Frontal cortex (tissue), 3 donors: ENCODE measurements at regions not wholly inside any gene's neighbourhood (a gene's known extent, or its start where the extent isn't known, plus 50 kb on each side); places are given as distances from the start of the nearest gene placed in this dataset.

Experiments
- DNase-seq, 2 donors: peaks; one replicate each; pipeline ENCODE4 v3.0.0; 2012; ENCODE audit warnings: low spot score in 2 of 2
- FAIRE-seq: peaks from 2 replicates; lab custom pipeline; 2012; peaks lifted over from hg19 to GRCh38; lab: Jason Lieb, UNC
- donor health status: control.
- donor health status: control.
- donor health status: control.

DNA sequence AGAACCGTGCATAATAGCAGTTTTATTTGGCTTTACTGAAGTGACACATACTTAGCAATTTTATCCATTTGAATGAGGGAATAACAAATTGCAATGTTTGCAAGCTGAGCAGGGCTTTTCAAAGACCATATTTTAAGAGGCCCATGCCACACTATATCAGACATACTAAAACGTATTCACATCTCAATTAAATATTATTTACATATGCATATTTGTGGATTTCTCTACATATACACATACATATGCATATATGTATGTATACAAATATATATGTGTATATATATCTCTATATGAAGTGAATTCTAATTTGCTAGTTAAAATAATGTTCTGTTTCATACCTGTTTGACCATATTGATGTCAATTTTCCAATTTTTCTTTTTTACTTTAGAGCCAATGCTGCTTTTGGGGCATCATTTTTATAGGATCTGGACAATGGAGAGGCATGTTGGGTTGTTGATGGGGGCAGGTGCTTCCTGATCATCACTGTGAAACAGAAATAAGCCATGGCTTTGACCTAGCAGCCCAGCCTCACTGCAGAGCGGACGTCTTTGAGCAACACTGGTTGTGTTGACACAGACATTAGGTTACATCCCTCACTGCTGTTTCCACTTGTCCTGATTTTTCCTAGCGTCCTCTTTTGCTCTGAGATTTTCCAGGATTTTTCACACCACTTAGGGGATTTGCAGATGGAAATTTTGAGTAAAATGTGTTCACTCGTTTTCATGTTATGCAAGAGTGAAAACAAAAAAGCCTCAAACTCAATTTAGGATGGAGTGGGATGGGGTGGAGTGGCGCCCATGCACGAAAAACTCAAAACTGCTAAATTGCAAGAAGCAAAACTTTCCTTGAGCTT, 56.9 kb downstream of the RDH14 start:
- FAIRE-seq = no peak
- no peak for DNase-seq

DNA sequence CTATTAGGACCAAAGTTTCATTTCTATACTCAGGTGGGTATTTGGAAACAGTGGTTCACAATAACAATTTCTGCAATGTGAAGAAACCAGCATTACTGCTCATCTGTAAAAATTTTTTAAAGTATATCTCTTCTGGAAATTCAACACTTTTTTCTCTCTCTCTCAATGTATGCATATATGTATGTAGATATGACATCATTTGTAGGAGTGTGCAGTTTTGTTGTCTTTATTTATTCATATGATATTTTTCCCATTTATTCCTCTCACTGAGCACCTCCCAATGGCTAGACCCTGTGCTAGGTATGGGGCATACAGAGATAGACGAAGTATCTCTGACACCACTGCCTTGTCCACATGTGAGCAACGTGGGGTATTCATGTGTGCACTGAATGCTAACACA, 58.3 kb downstream of the RDH14 start:
- no peak for FAIRE-seq

DNA sequence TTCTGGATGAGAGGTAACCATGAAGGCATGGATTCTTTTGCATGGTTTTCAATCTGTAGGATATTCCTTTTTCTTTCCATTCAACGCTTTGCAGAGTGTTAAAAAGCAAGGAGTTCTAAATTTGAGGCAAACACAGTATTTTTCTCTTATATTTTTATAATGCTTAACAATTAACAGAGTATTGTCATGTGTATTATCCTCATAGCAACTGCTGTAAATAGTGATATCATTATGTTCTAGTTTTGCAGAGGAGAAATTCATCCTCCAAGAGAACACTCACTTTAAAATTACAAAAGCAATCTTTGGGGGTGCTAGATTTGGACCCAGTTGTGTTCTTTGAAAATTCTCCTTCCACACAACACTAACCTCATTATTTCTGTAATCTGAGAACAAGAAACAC, 58.7 kb downstream of the RDH14 start:
- DNase-seq (no peak), FAIRE-seq (no peak)

More for the DNA sequence above, 58.3 kb downstream of the RDH14 start:
- DNase-seq = no peak

DNA sequence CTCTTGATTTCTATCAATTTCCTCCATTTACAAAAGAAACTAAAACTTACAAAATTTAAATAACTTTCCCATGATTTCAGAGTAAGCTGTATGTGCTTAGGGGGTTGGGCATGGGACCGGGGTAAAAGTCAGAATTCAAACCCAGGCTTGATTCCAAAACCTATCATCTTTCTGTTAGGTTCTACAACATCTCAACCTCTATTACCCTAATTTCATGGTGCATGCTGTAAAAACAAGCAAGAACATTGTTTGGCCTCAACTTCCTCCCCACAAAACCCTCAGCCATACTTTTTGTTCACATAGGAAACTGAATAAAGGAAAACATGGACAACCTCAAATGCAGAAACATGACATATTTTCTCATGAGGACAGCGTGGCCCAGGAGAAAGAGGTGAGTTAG, 59.3 kb downstream of the RDH14 start:
- FAIRE-seq (no peak), DNase-seq (no peak)

DNA sequence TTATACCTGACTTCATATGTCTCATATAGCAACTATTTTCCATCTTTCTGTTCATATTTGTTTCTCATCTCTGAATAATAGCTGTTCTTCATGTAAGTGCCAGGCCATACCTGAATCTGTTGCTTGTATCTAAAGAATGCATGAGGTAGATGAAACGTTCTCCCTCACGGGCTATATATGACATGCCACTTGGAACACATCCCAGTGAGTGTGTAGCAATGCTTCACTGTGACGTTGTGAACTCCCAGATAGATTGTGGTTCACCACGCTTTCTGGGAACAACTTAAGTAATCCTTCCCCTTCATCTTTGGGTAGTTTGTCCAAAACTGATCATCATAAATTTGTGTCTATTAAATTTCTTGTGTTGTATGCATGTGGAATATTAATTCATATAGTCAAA, 60.1 kb downstream of the RDH14 start:
- no peak for DNase-seq
- FAIRE-seq = no peak

DNA sequence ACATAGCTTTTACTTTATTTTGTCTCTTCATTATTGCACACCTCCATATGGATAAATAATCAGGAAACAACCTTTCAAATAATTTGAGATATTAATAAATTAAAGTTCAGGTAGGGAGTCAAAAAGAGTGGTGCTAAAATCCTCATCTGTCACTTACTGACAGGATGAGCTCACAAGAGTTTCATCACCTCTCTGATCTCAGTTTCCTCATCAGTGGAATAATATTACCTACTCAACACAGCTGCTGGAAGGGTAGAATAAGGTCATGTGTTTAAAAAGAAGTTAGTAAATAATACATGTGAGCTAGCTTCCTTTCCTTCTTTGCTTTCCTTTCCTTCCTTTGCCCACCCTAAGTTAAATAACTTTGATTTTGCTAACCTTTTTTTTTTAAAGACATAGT, 61.9 kb downstream of the RDH14 start:
- DNase-seq (no peak), FAIRE-seq (no peak)

DNA sequence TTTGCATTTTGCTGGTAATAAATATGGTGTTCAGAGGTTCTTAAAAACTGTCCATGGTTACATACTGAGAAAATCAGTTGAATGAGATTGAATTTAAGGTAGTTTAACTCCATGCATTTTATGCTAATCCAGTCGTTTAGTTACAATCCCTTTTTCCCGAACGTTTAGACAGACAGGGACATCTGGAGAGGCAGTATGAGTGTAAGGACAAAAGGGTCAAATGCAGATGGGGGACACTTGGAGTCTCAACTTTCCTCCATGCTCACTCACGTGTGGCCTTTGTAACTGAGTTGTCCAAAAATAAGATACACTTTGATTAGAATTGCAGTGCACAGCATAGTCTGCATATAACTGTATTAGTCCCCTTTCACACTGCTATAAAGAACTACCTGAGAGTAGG, 63.9 kb downstream of the RDH14 start:
- FAIRE-seq = no peak
- no peak for DNase-seq

DNA sequence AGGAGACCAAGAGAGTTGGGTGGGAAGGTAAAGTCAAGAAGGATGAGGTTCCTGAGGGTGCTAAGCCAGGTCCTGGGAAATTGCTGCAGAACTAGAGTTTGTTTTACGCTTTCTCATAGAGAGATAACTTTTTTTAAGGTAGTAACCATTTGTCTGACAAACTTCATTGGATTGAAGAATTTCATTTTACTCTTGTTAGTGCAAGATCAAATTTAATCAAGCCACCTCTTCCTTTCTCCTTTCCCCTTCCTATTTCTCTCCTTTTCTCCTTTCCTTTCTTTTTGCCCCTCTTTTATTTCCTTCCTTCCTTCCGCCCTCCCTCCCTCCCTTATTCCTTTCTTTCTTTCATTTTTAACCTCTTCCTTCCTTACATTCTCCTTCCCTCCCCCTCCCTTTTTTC, 65.4 kb downstream of the RDH14 start:
- FAIRE-seq = no peak

DNA sequence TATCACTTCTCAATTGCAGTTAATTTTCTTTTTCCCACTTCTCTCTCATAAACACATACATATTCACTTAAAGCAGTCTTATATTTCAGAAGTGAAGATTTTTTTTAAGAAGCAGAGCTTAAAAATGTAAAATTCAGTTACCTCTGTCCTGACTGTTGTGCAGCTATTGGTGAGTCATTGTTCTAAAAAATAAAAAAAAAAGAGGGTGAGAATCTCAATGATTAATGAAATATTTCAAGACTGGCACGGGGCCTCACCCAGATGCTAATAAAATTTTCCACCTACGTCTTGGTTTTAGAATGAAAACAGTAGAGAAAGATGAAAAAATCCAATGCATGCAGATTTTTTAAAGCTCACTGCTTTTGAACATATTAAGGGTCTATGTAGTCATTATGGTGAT, 67.7 kb downstream of the RDH14 start:
- no peak for DNase-seq
- no peak for FAIRE-seq

More for the DNA sequence above, 65.4 kb downstream of the RDH14 start:
- DNase-seq = no peak

DNA sequence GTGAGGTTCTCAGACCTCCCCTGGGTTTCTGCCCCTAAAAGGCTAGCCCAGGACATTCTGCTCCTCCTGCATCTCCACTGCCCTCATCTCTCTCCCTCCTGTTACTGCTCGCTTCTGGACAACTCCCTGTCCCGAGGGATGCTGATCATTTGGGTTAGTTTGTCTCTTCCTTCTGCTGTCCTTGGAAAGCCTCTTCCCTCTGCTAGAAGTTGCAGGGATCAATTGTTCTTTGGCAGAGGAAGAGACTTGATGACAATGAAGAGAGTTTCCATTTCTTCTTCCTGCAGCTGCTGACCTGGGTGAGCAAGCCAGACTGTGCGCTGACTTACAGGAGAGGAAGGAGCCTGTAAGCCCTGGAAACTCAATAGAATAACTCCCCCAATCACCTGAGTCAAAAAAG, 68.9 kb downstream of the RDH14 start:
- no peak for FAIRE-seq
- no peak for DNase-seq

DNA sequence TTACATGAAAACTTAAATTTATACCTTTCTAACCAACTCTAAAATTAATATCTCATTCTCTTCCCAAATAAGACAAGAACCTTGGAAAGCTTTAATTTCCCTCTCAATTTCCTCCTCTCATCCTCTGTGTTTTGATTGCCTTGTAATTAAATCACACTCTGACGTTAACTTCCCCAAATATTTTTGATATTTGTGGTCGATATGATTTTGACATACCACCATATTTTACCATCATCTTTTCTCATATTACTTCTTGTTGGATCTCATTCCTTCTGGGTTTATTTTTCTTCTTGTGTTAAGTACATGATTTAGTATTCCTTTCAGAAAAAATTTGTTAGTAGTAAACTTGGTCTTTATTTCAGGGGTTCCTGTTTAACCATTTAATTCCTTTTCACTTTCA, 69.6 kb downstream of the RDH14 start:
- no peak for FAIRE-seq
- DNase-seq = no peak

DNA sequence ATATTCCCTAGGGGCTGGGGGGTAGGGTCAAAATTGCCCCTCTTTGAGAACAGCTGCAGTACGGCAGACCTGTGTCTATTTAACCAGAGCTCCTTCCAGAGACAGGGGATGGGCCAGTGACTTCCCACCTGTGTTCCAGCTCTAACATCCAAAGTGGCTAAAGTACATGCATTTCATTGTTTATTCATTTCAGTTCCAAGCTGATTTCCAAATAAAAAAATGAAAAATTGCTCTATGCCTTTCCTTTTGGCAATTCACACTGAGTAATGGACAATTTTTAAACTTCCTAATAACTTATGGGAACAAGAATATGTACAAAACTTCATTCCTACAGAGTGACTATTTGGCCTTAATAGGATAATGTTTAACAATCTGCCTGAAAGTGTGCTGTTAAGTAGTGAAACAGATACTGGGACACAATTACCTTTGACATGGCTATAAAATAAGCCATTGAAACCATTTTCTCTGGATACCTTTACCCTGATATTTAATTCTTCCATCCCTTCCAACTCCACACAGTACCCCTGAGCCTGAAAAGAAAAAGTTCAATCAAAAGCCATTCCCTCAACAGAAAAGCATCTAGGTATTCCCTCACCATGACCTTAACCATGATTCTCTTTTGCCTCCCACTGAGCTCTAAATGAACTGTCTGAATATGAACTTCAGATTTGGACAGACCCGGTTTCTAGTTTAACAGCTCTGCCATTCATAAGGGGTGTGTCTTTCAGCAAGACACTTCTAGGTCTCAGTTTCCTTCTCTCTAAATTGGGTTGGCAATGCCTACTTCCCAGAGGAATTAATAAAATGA, 73.1 kb downstream of the RDH14 start:
- FAIRE-seq (no peak), DNase-seq (no peak)

DNA sequence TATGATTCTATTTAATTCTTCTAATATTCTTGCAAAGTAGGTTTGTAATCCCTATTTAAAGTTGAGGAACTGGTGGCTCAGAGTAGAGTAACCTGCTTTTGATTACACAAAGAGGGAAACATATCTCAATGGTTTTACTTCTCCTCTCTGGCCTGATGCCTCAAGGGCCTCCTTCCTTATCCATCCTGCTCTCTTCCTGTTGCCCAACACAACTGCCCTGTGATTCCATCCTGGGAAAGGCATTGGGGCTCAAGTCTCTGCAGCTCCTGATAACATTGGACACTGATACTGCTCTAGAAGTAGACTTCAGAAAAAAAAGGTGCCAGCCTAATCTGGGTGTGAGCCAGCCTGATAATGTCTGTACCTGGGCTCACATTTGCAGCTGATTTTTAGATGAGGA, 75.8 kb downstream of the RDH14 start:
- FAIRE-seq (no peak), DNase-seq (no peak)

DNA sequence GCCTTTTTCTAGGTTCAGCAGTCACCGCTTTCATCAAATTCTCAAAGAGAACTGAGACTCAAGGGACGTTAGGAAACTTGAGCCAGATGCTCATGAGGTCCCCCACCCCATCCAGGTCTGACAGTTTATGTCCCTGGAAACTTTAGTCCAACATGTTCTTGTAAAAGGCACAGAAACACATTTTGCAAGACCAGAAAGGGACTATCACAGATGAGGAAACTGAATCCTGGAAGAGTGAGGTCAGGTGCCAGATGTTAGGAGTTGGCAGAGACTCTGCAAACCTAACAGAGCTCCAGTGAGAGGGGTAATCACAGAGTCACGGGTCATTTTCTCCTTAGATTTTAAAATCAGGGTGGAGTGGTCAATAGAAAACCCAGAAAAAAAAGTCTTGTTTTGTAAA, 76.6 kb downstream of the RDH14 start:
- DNase-seq = no peak

DNA sequence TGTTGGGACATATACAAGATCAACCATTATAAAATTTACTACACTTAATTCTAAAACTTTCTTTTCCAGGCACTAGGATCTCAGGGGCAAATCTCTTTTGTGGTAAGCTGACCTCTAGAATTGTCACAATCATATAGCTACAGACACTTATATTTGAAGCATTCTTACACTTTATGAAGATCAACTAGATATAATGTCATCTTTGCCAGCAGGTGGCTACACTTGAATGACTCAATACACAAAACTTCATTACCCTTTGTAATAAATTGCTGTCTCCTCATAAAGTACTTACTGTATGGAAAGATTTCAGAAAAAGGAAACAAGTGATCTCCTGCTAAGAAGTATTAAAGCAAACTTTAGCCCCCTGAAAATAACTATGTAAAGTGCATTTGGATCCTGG, 77.8 kb downstream of the RDH14 start:
- FAIRE-seq = no peak
- no peak for DNase-seq

More for the DNA sequence above, 76.6 kb downstream of the RDH14 start:
- no peak for FAIRE-seq

DNA sequence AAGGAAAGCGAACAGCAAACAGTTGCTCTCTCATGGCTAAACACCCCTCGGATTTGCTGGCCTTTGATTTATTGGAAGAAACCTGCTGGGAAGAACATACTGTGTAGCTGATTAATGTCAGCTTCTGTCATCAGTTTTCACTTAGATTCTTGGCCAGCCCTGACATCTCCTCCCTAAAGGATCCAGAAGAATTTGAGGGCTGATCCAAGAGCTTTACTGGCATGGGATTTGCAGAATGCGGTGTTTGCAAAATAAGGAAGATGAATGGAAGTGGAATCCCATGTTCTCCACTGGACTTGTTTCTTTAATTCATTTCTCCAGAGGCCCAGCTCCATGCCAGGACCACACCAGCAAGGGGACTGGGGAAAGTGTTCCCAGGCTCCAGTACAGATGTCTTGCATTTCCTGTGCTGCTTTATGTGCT, 80.5 kb downstream of the RDH14 start:
- no peak for DNase-seq
- no peak for FAIRE-seq

DNA sequence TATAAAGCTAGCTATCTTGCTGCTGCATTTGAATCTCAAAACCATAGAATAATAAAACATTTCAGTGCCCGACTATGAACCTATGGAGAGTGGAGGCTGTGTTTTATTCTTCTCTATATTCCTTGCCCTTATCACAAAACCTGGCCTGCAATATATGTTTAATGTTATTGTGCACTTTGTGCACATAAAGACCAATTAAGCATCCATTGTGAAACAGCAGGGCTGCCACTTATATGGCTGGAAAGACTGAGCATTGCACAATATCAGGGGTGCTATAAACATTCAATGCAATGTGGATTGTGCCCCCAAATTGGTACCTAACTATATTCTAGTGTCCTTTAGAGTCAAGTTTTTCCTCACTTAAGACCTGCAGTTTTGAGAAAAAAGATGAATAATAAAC, 83.2 kb downstream of the RDH14 start:
- DNase-seq (no peak), FAIRE-seq (no peak)

DNA sequence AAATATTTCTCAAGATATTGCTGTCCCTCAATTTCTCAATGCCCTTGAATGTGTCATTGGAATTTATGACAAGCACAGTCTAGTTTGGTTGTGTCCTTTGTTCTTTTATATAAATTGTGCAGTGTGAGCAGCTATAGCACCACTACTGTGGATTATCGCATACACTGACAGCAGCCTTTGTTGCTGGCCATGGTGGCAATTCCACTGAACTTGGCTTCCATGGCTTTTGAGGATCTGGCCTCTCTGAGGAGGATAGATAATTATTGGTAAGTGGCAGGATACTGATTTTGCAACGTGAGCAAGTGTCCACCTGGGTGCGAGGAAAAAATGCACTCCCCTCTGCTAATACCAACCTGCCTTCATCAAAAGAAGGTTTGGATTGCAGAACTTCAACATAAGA, 84.0 kb downstream of the RDH14 start:
- DNase-seq (no peak), FAIRE-seq (no peak)

DNA sequence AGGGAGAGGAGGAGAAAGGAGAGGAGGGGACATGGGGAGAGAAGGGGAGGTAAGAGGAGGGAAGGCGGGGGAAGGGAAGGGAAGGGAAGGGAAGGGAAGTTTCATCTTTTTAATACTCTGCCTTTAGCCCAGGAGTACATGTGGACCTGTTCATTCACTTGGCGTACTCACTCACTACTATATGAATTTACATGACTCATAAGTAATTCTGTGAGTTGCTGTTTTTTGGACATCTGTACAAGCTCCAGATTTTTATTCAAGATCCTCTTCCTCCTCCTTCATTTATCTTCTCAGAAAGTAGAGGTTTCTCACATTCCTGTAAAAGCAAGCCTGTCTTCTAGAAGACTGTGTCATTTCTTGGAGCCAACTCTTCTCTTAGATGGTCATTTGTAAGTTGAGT, 84.6 kb downstream of the RDH14 start:
- FAIRE-seq (no peak), DNase-seq (no peak)

DNA sequence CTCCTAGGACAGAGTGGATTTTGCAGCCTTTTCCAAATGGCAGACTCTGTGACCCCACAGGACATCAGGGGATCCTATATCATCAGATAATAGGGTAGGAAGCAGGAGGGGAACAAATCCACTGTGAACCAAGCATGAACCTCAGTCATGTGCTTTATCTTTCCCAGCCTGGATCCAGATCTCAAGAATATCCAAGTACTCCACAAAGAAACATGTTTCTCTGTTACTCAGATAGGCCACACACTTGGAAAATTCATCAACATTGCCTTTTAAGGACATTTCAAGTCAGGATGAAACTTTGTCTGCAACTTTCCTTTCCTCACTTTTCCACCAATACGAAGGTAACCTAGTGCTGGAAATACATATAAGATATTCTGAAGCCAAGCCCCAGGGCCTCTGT, 85.8 kb downstream of the RDH14 start:
- no peak for DNase-seq

More for the DNA sequence above, 85.8 kb downstream of the RDH14 start:
- no peak for FAIRE-seq
